OCI-LY7 (cell line): ENCODE measurements at regions not wholly inside any gene's neighbourhood (a gene's known extent, or its start where the extent isn't known, plus 50 kb on each side); places are given as distances from the start of the nearest gene placed in this dataset.

Experiments used
- CTCF ChIP-seq: fragments of 200-600 bp; sonication (generic); conservative IDR thresholded peaks from 2 replicates; pipeline ENCODE4 v1.5.1; 2014; ENCODE audit warnings: mild to moderate bottlenecking, antibody characterized with exemption, low read length, moderate library complexity, mixed read lengths
- EZH2phosphoT487 ChIP-seq: fragments of 200-600 bp; sonication (generic); IDR thresholded peaks from 2 replicates; pipeline ENCODE4 v1.6.1; 2018; ENCODE audit warnings: low read depth, borderline replicate concordance, mild to moderate bottlenecking, mixed run types, antibody characterized with exemption, low read length, moderate library complexity, mixed read lengths

GRCh38 chr16:72422308-72422897, 250.4 kb upstream of the PMFBP1 start:
- no peak for TF ChIP-seq CTCF
- no peak for TF ChIP-seq EZH2phosphoT487
